WTC11 (cell line): ENCODE measurements at regions not wholly inside any gene's neighbourhood (a gene's known extent, or its start where the extent isn't known, plus 50 kb on each side); places are given as distances from the start of the nearest gene placed in this dataset.

Source experiments
- FOXP4 ChIP-seq: sonication (generic); formaldehyde crosslinking; IDR thresholded peaks from 2 replicates; pipeline ENCODE4 v1.8.0; 2022; ENCODE audit warnings: mild to moderate bottlenecking, missing genetic modification reagents
- STAT6 ChIP-seq: sonication (generic); formaldehyde crosslinking; conservative IDR thresholded peaks from 2 replicates; pipeline ENCODE4 v1.8.1; 2023; ENCODE audit warnings: mild to moderate bottlenecking, low read depth, missing genetic modification reagents, moderate library complexity
- ZBTB21 ChIP-seq: sonication (generic); formaldehyde crosslinking; IDR thresholded peaks from 2 replicates; pipeline ENCODE4 v1.8.1; 2023; ENCODE audit warnings: mild to moderate bottlenecking, missing genetic modification reagents, borderline replicate concordance
- TF ChIP-seq, protein P1 (sequence below): sonication (generic); formaldehyde crosslinking; IDR thresholded peaks from 2 replicates; pipeline ENCODE4 v1.8.0; 2023; ENCODE audit warnings: missing genetic modification reagents, mild to moderate bottlenecking, borderline replicate concordance
- TF ChIP-seq, protein P2 (sequence below): fragments of 200-600 bp; IDR thresholded peaks from 2 replicates; pipeline ENCODE4 v1.8.0; 2022; ENCODE audit warnings: antibody characterized with exemption

GRCh38 chr4:145290955-145291354, 110.6 kb upstream of the OTUD4 start:
- TF ChIP-seq, protein P1, sequence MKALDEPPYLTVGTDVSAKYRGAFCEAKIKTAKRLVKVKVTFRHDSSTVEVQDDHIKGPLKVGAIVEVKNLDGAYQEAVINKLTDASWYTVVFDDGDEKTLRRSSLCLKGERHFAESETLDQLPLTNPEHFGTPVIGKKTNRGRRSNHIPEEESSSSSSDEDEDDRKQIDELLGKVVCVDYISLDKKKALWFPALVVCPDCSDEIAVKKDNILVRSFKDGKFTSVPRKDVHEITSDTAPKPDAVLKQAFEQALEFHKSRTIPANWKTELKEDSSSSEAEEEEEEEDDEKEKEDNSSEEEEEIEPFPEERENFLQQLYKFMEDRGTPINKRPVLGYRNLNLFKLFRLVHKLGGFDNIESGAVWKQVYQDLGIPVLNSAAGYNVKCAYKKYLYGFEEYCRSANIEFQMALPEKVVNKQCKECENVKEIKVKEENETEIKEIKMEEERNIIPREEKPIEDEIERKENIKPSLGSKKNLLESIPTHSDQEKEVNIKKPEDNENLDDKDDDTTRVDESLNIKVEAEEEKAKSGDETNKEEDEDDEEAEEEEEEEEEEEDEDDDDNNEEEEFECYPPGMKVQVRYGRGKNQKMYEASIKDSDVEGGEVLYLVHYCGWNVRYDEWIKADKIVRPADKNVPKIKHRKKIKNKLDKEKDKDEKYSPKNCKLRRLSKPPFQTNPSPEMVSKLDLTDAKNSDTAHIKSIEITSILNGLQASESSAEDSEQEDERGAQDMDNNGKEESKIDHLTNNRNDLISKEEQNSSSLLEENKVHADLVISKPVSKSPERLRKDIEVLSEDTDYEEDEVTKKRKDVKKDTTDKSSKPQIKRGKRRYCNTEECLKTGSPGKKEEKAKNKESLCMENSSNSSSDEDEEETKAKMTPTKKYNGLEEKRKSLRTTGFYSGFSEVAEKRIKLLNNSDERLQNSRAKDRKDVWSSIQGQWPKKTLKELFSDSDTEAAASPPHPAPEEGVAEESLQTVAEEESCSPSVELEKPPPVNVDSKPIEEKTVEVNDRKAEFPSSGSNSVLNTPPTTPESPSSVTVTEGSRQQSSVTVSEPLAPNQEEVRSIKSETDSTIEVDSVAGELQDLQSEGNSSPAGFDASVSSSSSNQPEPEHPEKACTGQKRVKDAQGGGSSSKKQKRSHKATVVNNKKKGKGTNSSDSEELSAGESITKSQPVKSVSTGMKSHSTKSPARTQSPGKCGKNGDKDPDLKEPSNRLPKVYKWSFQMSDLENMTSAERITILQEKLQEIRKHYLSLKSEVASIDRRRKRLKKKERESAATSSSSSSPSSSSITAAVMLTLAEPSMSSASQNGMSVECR (CRISPR knock-in tag), result no peak
- TF ChIP-seq, protein P2, sequence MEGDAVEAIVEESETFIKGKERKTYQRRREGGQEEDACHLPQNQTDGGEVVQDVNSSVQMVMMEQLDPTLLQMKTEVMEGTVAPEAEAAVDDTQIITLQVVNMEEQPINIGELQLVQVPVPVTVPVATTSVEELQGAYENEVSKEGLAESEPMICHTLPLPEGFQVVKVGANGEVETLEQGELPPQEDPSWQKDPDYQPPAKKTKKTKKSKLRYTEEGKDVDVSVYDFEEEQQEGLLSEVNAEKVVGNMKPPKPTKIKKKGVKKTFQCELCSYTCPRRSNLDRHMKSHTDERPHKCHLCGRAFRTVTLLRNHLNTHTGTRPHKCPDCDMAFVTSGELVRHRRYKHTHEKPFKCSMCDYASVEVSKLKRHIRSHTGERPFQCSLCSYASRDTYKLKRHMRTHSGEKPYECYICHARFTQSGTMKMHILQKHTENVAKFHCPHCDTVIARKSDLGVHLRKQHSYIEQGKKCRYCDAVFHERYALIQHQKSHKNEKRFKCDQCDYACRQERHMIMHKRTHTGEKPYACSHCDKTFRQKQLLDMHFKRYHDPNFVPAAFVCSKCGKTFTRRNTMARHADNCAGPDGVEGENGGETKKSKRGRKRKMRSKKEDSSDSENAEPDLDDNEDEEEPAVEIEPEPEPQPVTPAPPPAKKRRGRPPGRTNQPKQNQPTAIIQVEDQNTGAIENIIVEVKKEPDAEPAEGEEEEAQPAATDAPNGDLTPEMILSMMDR, result no peak
- no peak for TF ChIP-seq ZBTB21 (CRISPR knock-in tag)
- no peak for TF ChIP-seq STAT6 (CRISPR knock-in tag)
- TF ChIP-seq FOXP4 (CRISPR knock-in tag), result no peak
